Small intestine (tissue), 7 donors: ENCODE measurements at regions not wholly inside any gene's neighbourhood (a gene's known extent, or its start where the extent isn't known, plus 50 kb on each side); places are given as distances from the start of the nearest gene placed in this dataset.
A peak's percentile ranks its signal among the peaks of the same experiment; 100 is the strongest.
"Not testable (repeated sequence)": the region's sequence is repeated elsewhere in the genome, so short reads cannot be mapped to it uniquely, and the experiment has no call there.

Experiments
- DNase-seq, 2 donors: peaks; one replicate each; pipeline versions ENCODE4 v3.0.0 to v3.0.0-alpha.2; 2013
- FAIRE-seq: peaks from 2 replicates; lab custom pipeline; 2012; peaks lifted over from hg19 to GRCh38; lab: Jason Lieb, UNC
- H3K27ac ChIP-seq, 3 donors: one replicate each; pipeline ENCODE4 v1.5.1; 2013; ENCODE audit warnings: low read length in 2 of 3, mild to moderate bottlenecking in 2 of 3, control low read depth in 1 of 3, inconsistent platforms in 1 of 3, low read depth in 1 of 3, moderate library complexity in 1 of 3
- H3K27me3 ChIP-seq, 3 donors: one replicate each; pipeline ENCODE4 v1.6.1; 2013; ENCODE audit warnings: low read length in 3 of 3, inconsistent platforms in 1 of 3; ENCODE audit not compliant: control insufficient read depth in 3 of 3, insufficient read depth in 3 of 3
- H3K36me3 ChIP-seq, 3 donors: one replicate each; pipeline ENCODE4 v1.6.1; 2013; ENCODE audit warnings: low read length in 3 of 3, inconsistent platforms in 1 of 3, low read depth in 1 of 3, mild to moderate bottlenecking in 1 of 3, moderate library complexity in 1 of 3; ENCODE audit not compliant: control insufficient read depth in 3 of 3, insufficient read depth in 2 of 3
- H3K4me1 ChIP-seq, 3 donors: one replicate each; pipeline ENCODE4 v1.6.1; 2013; ENCODE audit warnings: low read length in 2 of 3, inconsistent platforms in 1 of 3, low read depth in 1 of 3, mild to moderate bottlenecking in 1 of 3, moderate library complexity in 1 of 3; ENCODE audit not compliant: control insufficient read depth in 3 of 3, insufficient read depth in 2 of 3
- H3K4me3 ChIP-seq, 3 donors: one replicate each; pipeline ENCODE4 v1.5.1; 2013; ENCODE audit warnings: low read length in 3 of 3, control low read depth in 1 of 3, inconsistent platforms in 1 of 3, low read depth in 1 of 3, mild to moderate bottlenecking in 1 of 3, moderate library complexity in 1 of 3
- H3K9me3 ChIP-seq, 2 donors: one replicate each; pipeline ENCODE4 v1.6.1; 2013; ENCODE audit warnings: low read depth in 1 of 2, low read length in 1 of 2; ENCODE audit not compliant: control insufficient read depth in 2 of 2, insufficient read depth in 1 of 2
- WGBS, 3 donors: extraction: QIAGEN DNeasy Blood & Tissue Kit; methylation state at CpG; one replicate each; pipeline ENCODE4 v1.1.7; 2013; 5-methylcytosine and 5-hydroxymethylcytosine counted together
- donor health status: healthy with polysubstance abuse.
- donor health status: control.
- donor health status: control.
- donor health status: Bipolar disorder and iron deficiency.
- donor health status: healthy.

DNA sequence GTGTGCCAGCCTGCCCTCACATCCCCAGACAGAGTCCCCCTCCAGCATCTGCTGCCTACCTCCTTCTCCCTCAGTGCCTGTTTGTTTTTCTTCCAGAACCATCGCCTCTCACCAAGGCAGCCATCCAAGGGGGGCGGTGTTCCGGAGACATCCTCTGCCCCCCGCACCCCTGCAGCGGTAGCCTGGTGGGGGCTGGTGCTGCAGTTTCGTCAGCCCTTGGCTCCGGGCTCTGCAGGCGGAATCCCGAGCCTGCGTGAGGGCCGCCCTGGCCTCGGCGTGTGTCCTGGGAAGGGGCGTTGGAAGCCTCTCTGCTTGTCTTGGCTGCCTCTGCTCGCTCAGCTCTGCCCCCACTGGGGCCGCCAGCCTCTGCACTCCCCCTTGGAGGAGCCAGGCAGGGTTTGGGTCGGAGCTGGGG lies 126.0 kb upstream of the CIBAR2 start:
- FAIRE-seq (no peak), DNase-seq (no peak)
- H3K4me1 ChIP-seq = peaks cover 0 to 32% (median 0%) of the 10 kb centered on the region in 3 donors
- no peak overlapping the region for H3K4me3 ChIP-seq
- peak overlapping the region in 1 of 3 donors; percentile 51 for H3K27ac ChIP-seq
- H3K27me3 ChIP-seq = no peaks in the 10 kb centered on the region
- no peaks in the 10 kb centered on the region for H3K9me3 ChIP-seq
- 54 to 77% (median 75%) methylated on average over 17 of the region's 17 CpGs for WGBS, 3 donors
- peaks cover 0 to 40% (median 0%) of the 10 kb centered on the region in 3 donors for H3K36me3 ChIP-seq

DNA sequence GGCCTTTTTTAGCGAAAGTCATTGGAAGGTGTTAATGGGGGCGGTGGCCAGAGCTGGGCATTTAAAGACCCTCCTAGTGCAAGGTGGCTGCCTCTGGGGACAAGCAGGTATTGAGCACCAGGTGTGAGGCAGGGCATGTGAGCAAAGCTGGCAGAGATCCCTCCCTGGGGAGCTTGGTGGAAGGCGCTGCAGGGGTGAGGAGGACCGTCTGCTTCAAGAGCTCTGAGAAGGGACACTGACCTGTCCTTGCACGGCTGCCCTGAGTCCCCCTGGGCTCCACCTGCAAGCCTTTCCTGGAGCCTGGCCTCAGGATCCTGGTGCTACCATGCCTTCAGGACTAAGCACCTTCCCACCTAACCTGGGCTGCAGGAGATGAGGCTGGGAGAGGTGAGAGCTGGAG lies 127.0 kb upstream of the CIBAR2 start:
- FAIRE-seq = no peak
- Histone ChIP-seq H3K4me1 (peaks cover 0 to 35% (median 0%) of the 10 kb centered on the region in 3 donors), H3K27me3 (no peaks in the 10 kb centered on the region), H3K36me3 (peaks cover 0 to 43% (median 0%) of the 10 kb centered on the region in 3 donors), H3K4me3 (no peak overlapping the region), H3K9me3 (peaks cover 0 to 3% of the 10 kb centered on the region in 2 donors), H3K27ac (no peak overlapping the region)
- no peak for DNase-seq
- WGBS, 3 donors = 58 to 85% (median 70%) methylated on average over 4 to 5 of the region's 5 CpGs

DNA sequence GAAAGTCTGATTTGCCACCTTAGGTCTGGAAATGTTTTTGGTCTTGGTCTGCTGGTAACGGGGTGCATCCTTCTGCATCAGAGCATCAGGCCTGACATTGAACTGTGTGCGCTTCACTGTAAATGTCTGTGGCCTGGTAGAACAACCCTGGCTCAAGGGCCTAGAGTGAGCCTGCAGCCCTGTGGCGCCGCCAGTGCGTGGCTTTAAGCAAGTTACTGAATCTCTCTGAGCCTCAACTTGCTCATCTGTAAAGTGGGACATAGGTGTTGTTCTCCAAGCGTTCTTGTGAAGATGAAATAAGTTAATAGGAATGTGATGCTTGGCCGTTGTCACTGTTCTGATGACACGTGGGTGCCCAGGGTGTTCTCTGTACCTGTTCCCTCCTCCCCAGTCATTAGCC lies 127.6 kb upstream of the CIBAR2 start:
- H3K4me3 ChIP-seq = no peak overlapping the region
- DNase-seq (no peak), FAIRE-seq (no peak)
- H3K36me3 ChIP-seq = peaks cover 0 to 45% (median 0%) of the 10 kb centered on the region in 3 donors
- no peaks in the 10 kb centered on the region for H3K27me3 ChIP-seq
- H3K27ac ChIP-seq = no peak overlapping the region
- H3K9me3 ChIP-seq = peaks cover 0 to 3% of the 10 kb centered on the region in 2 donors
- 73 to 89% (median 81%) methylated on average over 8 of the region's 8 CpGs for WGBS, 3 donors
- peaks cover 0 to 28% (median 0%) of the 10 kb centered on the region in 3 donors for H3K4me1 ChIP-seq

DNA sequence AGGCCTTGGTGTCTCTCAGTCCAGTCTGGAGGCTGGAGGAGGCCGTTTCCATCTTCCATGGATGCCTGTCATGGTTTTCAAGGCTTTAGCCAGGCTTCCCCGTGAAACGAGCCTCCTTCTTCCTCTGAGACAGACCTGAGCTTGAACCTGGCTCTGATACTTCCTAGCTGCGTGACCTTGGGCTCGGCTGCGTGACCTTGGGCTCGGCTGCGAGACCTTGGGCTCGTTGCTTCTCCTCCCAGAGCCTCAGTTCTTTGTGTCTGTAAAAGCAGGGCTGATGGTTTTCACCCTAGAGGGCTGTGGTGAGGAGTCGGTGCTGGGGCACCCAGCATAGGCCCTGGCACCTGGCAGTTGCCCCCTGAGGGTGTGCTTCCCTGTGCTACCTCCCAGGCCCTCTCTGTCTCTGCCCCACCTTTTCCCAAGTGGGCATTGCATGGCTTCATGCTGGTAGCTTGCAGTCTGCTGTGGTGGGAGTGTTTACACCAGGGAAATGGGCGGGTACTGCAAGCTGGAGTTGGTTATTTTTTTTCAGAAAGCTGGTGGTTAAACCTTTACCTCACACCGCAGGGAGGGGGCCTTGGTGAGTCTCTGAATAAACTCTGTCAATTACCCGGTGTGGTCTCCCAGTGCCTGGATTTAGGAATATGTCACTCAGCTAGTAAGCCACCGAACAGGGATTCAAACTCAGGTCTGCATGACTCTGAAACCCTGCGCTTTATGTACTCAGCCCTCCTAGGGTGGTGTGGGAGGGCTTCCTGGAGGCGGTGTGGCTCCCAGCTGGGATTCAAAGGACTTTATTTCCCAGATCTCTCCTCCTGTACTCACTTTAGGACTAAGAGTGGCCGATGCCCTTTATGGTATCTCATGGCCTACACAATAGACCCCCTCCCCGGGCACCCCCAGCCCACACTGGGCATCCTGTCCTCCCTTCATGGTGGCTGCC lies 129.0 kb upstream of the CIBAR2 start:
- Histone ChIP-seq H3K27me3 (no peaks in the 10 kb centered on the region), H3K4me1 (peaks cover 0 to 18% (median 0%) of the 10 kb centered on the region in 3 donors), H3K36me3 (peaks cover 0 to 45% (median 0%) of the 10 kb centered on the region in 3 donors), H3K9me3 (peaks cover 0 to 3% of the 10 kb centered on the region in 2 donors), H3K27ac (no peak overlapping the region), H3K4me3 (no peak overlapping the region)
- 70 to 81% (median 77%) methylated on average over 18 of the region's 18 CpGs for WGBS, 3 donors
- DNase-seq = no peak
- no peak for FAIRE-seq

DNA sequence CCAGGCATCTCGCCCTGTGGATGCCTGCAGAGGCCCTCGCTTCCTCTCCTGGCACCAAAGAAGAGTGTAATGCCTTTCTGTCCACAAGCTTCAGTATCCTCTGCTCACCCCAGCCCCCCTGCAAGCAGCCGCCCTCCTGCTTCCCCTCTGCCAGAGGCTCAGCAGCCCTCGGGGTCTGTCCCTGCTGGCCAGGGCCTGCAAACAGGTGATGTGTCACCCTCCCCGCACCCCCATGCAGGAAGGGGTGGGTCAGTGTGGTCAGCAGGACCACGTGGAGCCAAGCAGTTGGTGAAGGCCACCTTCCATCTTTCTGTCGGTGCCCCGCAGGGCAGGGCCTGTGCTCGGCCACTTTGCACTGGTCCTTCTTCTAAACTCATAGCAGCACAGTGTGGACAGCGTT lies 129.9 kb upstream of the CIBAR2 start:
- DNase-seq (no peak), FAIRE-seq (no peak)
- H3K27me3 ChIP-seq = no peaks in the 10 kb centered on the region
- H3K4me1 ChIP-seq = peaks cover 0 to 17% (median 0%) of the 10 kb centered on the region in 3 donors
- 78 to 90% (median 89%) methylated on average over 10 of the region's 10 CpGs for WGBS, 3 donors
- H3K4me3 ChIP-seq = no peak overlapping the region
- H3K27ac ChIP-seq = no peak overlapping the region
- peaks cover 0 to 45% (median 0%) of the 10 kb centered on the region in 3 donors for H3K36me3 ChIP-seq
- H3K9me3 ChIP-seq = peaks cover 0 to 3% of the 10 kb centered on the region in 2 donors

DNA sequence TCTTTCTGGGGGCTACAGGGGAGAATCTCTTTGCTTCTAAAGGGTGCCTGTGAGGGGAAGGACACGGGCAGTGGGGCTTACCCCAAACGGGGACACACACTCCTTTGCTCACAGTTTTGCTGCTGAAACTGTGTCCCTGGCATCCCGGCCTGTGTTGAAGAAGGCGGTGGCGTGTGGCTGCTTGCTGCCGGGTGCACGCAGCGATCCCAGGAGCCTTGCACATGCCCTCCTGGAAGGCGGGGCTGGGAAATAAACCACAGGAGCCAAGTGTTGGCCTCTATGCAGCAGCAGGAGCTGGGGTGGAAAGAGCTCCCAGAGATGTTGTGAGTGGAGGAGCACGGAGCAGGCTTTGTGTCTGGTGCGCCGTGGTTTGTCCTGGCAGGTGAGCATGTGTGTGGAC lies 131.0 kb upstream of the CIBAR2 start:
- Histone ChIP-seq H3K9me3 (peaks cover 0 to 3% of the 10 kb centered on the region in 2 donors), H3K36me3 (peaks cover 0 to 47% (median 0%) of the 10 kb centered on the region in 3 donors), H3K4me3 (no peak overlapping the region), H3K4me1 (peaks cover 0 to 17% (median 0%) of the 10 kb centered on the region in 3 donors), H3K27me3 (no peaks in the 10 kb centered on the region), H3K27ac (no peak overlapping the region)
- DNase-seq = peak; percentile 42 to 56
- no peak for FAIRE-seq
- WGBS, 3 donors = 33 to 72% (median 51%) methylated on average over 12 of the region's 12 CpGs

DNA sequence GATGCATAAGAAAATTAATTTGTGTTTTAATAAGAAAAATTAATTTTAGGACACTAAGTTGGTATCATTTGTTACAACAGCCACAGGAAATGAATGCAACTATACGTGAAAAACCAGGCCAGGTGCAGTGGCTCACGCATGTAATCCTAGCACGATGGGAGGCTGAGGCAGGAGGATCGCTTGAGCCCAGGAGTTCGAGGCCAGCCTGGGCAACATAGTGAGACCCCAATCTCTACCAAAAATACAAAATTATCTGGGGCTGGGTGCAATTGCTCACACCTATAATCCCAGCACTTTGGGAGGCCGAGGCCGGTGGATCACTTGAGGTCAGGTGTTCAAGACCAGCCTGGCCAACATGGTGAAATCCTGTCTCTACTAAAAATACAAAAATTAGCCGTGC lies 132.2 kb upstream of the CIBAR2 start:
- Histone ChIP-seq H3K36me3 (peaks cover 0 to 43% (median 0%) of the 10 kb centered on the region in 3 donors), H3K4me1 (peaks cover 0 to 17% (median 0%) of the 10 kb centered on the region in 3 donors)
- WGBS, 3 donors = 90 to 96% (median 91%) methylated on average over 8 of the region's 8 CpGs
- H3K9me3 ChIP-seq, FAIRE-seq, H3K4me3 ChIP-seq, H3K27me3 ChIP-seq, DNase-seq, H3K27ac ChIP-seq: not testable (repeated sequence)

DNA sequence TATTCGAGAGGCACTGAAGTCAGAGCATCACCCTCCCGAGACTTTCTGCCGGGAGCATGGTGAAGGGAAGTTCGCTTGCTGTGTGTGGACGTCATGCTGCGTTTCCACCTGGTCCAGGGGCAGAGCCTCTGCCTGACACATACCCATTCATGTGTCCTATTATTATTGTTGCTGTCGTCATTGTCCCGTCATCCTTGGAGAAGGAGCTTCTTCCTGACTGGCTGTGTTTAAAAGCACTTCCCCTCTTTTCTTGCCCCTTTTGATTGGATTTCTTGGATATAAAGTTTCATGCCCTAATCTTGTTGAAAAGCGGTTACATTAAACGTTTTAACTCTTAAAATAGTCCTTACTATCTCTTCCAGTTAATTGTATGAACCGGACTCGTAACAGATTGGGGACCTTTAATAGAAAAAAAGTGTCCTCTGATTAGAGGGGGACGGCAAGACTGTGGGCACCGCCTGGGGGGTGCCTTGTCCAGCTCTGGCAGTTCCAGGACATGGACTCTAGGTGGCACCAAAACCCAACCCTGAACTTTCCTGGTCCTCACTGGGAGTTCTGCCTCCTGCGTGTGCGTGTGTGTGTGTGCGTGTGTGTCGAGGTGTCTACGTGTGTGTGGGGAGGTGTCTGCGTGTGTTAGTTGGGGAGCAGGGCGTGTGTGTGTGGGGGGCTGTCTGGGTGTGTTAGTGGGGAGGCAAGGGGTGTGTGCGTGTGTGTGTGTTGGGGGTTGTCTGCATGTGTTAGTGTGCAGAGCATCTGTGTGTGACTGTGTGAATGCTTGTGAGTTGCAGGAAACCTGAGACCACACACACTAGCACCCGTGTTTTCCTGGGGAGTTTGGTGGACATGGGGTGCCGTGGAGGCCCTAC lies 133.3 kb upstream of the CIBAR2 start:
- no peak overlapping the region for H3K27ac ChIP-seq
- peak; percentile 63 to 74 for DNase-seq
- peaks cover 0 to 39% (median 0%) of the 10 kb centered on the region in 3 donors for H3K36me3 ChIP-seq
- FAIRE-seq = no peak
- H3K4me1 ChIP-seq = peaks cover 0 to 17% (median 0%) of the 10 kb centered on the region in 3 donors
- no peak overlapping the region for H3K4me3 ChIP-seq
- H3K27me3 ChIP-seq = no peaks in the 10 kb centered on the region
- 23 to 28% (median 27%) methylated on average over 22 to 24 of the region's 24 CpGs for WGBS, 3 donors
- H3K9me3 ChIP-seq = peaks cover 0 to 7% of the 10 kb centered on the region in 2 donors
